ENCODE measurements at regions not wholly inside any gene's neighbourhood (a gene's known extent, or its start where the extent isn't known, plus 50 kb on each side); places are given as distances from the start of the nearest gene placed in this dataset.

DNA sequence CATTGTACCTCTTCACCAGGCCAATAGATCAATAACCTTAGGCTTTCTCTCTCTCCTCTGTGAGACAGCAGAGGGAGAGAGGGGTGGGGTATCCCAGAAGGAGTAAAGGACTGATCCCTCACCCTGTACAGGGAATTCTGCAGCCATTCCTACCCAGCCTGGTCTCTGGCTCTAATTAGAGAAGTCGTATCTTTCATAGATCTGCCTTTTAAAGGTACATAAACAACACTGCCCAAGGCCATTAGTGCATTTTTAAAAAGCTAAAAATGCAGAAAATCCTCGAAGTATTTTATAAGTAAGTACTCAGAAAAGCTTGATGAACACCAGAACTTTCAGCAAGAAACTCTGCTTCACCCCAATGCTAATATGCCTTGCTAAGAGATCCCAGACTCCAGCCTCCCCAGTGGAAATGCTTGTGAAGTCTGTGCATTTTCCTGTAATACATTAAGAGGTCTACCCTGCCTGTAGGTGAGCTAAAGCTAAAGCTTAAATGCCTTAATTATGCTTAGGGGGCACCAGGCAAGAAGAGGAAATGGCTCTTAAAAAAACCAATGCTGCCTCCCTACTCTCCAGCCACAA is 200.0 kb upstream of the ANKRD55 start:
- Histone ChIP-seq H3K27me3 (ENCODE audit: insufficient read depth, low read length) (no peaks in the 10 kb centered on the region), H2BK20ac (ENCODE audit: low read depth, low read length, poor library complexity, severe bottlenecking) (no peak overlapping the region), H3K9ac (ENCODE audit: extremely low read depth, insufficient read length, low read length) (no peak overlapping the region), H3K23me2 (ENCODE audit: insufficient read length, low read depth, low read length, poor library complexity, severe bottlenecking) (no peaks in the 10 kb centered on the region), H3K4me2 (ENCODE audit: insufficient read depth, insufficient read length, low read length) (no peak overlapping the region), H2AK5ac (ENCODE audit: insufficient read length, low read length) (no peak overlapping the region), H4K8ac (replicated peaks; ENCODE audit: insufficient read length, low read depth, low read length) (no peak overlapping the region), H2BK120ac (ENCODE audit: low read depth, low read length, poor library complexity, severe bottlenecking) (no peak overlapping the region), H3K4me1 (ENCODE audit: insufficient read depth, low read length) (no peaks in the 10 kb centered on the region), H3K56ac (ENCODE audit: insufficient read length, low read depth, low read length) (no peak overlapping the region), H2AFZ (ENCODE audit: low read length) (no peak overlapping the region), H3K14ac (ENCODE audit: insufficient read depth, low read length) (no peak overlapping the region), H2BK15ac (ENCODE audit: low read depth, low read length) (no peak overlapping the region), H3T11ph (ENCODE audit: low read length) (no peak overlapping the region), H3K79me1 (ENCODE audit: insufficient read depth, low read depth, low read length, poor library complexity, severe bottlenecking) (no peaks in the 10 kb centered on the region), H2BK5ac (ENCODE audit: insufficient read length, low read length) (no peak overlapping the region), H3K23ac (ENCODE audit: insufficient read length, low read depth, low read length) (no peak overlapping the region), H3K79me2 (ENCODE audit: insufficient read depth, low read length) (no peaks in the 10 kb centered on the region), H2BK12ac (ENCODE audit: insufficient read length, low read depth, low read length) (no peak overlapping the region), H4K20me1 (ENCODE audit: control insufficient read depth, insufficient read depth, insufficient read length) (no peaks in the 10 kb centered on the region), H4K91ac (ENCODE audit: insufficient read length, low read depth, low read length) (no peak overlapping the region), H3K4ac (ENCODE audit: low read depth, low read length) (no peak overlapping the region), H3K18ac (ENCODE audit: insufficient read length, low read depth, low read length) (no peak overlapping the region), H3K9me3 (ENCODE audit: control insufficient read depth, low read depth, low read length) (no peaks in the 10 kb centered on the region), H4K5ac (ENCODE audit: insufficient read length, low read depth, low read length) (no peak overlapping the region), H3K27ac (ENCODE audit: insufficient read length, low read depth, low read length) (no peak overlapping the region)
- Mint-ChIP-seq H3K27ac (no peak overlapping the region), H3K36me3 (ENCODE audit: insufficient read depth in 1 of 3, low read depth in 3 of 3) (peaks cover 0 to 2% (median 0%) of the 10 kb centered on the region in 3 experiments; a peak in 1 of 7 replicates), H3K9me3 (0 out of 5 replicates have a peak, but pooled peaks cover 0 to 2% of the 10 kb centered on the region in 2 experiments), H3K4me3 (no peak overlapping the region), H3K27me3 (ENCODE audit: low read depth) (no peaks in the 10 kb centered on the region), H3K4me1 (peaks cover 5 to 8% of the 10 kb centered on the region in 2 experiments)
- no peak for TF ChIP-seq CTCF (conservative IDR thresholded peaks at IDR 0.05)
- WGBS (ENCODE audit: extremely low coverage, insufficient read length, low lambda C conversion rate), result no CpG with 5 or more reads among the region's 2 CpGs
- DNase-seq, result no peak

Data from H9 (cell line).